ENCODE measurements at regions not wholly inside any gene's neighbourhood (a gene's known extent, or its start where the extent isn't known, plus 50 kb on each side); places are given as distances from the start of the nearest gene placed in this dataset.

DNA sequence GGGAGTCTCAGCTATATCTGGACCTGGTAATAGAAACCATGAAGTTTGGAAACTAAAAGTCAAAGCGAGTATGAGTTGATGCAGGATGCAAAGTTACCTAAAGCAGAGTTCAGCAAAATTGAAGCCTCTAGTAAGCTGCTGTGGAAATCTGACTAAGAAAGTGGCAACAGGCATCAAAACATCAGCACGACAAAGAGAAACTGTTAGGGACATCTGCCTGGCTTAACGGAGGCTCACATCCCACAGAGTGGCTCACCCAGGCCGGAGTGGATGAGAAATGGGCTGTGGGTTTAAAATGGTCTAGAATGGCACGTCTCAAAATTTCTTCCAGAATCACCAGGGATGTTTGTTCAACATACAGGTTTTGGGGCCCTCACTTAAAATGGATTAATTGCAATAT, 164.1 kb upstream of the NPY start:
- H3K79me2 ChIP-seq (ENCODE audit: low read length): no peaks in the 10 kb centered on the region
- H3K4me3 ChIP-seq (ENCODE audit: low read length): no peak overlapping the region
- no peaks in the 10 kb centered on the region for H3K4me1 ChIP-seq (ENCODE audit: low read length)
- H3K36me3 ChIP-seq (replicated peaks; ENCODE audit: low read depth, low read length): no peaks in the 10 kb centered on the region
- H3K9ac ChIP-seq (ENCODE audit: low read length): no peak overlapping the region
- no peaks in the 10 kb centered on the region for H3K9me3 ChIP-seq (ENCODE audit: insufficient read depth, low read length)
- no peak overlapping the region for H2AFZ ChIP-seq (ENCODE audit: low read depth, low read length)
- no peak overlapping the region for H3K4me2 ChIP-seq (ENCODE audit: low read length)
- H3K27me3 ChIP-seq (ENCODE audit: low read depth, low read length): no peaks in the 10 kb centered on the region
- H4K20me1 ChIP-seq (ENCODE audit: insufficient read depth, low read length): no peaks in the 10 kb centered on the region
- no peak overlapping the region for H3K27ac ChIP-seq (ENCODE audit: low read length)
- TF ChIP-seq EZH2phosphoT487 (IDR thresholded peaks at IDR 0.05; ENCODE audit: low read depth): no peak
- TF ChIP-seq, protein P1, sequence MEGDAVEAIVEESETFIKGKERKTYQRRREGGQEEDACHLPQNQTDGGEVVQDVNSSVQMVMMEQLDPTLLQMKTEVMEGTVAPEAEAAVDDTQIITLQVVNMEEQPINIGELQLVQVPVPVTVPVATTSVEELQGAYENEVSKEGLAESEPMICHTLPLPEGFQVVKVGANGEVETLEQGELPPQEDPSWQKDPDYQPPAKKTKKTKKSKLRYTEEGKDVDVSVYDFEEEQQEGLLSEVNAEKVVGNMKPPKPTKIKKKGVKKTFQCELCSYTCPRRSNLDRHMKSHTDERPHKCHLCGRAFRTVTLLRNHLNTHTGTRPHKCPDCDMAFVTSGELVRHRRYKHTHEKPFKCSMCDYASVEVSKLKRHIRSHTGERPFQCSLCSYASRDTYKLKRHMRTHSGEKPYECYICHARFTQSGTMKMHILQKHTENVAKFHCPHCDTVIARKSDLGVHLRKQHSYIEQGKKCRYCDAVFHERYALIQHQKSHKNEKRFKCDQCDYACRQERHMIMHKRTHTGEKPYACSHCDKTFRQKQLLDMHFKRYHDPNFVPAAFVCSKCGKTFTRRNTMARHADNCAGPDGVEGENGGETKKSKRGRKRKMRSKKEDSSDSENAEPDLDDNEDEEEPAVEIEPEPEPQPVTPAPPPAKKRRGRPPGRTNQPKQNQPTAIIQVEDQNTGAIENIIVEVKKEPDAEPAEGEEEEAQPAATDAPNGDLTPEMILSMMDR (IDR thresholded peaks at IDR 0.05; ENCODE audit: low read depth, low read length): no peak

DNA sequence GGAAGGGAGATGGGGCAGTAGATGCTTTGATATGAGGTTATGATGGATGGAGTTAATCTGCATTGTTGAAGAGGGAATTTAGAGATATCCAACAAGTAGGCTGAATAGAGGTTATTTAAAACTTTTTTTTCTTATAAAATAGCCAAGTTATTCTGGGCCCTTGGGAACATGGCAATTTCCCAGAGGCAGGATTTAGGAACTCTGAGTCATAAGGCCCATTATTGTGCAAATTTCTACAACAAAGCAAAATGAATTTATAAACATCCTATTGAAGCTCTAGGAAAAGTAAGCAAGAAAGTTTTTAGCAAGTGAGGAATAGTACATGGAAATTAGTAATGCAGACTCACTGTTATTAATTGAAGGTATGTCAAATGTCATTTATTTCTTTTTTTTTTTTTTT, 160.9 kb upstream of the NPY start:
- no peak overlapping the region for H3K27ac ChIP-seq (ENCODE audit: low read length)
- no peak overlapping the region for H3K4me2 ChIP-seq (ENCODE audit: low read length)
- H3K79me2 ChIP-seq (ENCODE audit: low read length): no peaks in the 10 kb centered on the region

DNA sequence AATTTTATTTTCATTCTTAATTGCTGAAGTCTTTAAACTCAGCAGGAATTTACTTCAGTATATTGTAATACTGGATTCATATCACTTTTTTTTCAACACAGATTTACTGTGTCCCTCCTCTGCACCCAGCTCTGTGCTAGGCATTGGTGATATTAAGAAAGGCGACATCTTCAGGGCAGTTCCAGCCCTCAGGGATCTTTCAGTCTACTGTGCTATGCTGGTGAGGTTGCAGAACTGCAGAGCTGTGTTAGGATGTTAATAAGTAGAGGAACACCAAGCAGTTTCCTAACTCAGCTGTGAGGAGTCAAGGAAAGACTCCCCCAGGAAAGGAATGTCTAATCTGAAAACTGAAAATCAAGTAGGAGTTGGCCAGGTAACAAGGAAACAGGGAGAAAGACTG, 158.2 kb upstream of the NPY start:
- Histone ChIP-seq H4K20me1 (ENCODE audit: insufficient read depth, low read length) (no peaks in the 10 kb centered on the region), H3K4me3 (ENCODE audit: low read length) (no peak overlapping the region), H3K79me2 (ENCODE audit: low read length) (no peaks in the 10 kb centered on the region), H3K4me2 (ENCODE audit: low read length) (no peak overlapping the region), H3K9ac (ENCODE audit: low read length) (no peak overlapping the region), H3K9me3 (ENCODE audit: insufficient read depth, low read length) (no peaks in the 10 kb centered on the region), H3K27me3 (ENCODE audit: low read depth, low read length) (no peaks in the 10 kb centered on the region), H3K36me3 (replicated peaks; ENCODE audit: low read depth, low read length) (no peaks in the 10 kb centered on the region), H3K27ac (ENCODE audit: low read length) (no peak overlapping the region), H2AFZ (ENCODE audit: low read depth, low read length) (no peak overlapping the region), H3K4me1 (ENCODE audit: low read length) (no peaks in the 10 kb centered on the region)
- TF ChIP-seq, protein P1 (IDR thresholded peaks at IDR 0.05; ENCODE audit: low read depth, low read length): no peak
- no peak for TF ChIP-seq EZH2phosphoT487 (IDR thresholded peaks at IDR 0.05; ENCODE audit: low read depth)

More for the DNA sequence above, 160.9 kb upstream of the NPY start:
- Histone ChIP-seq H3K27me3 (ENCODE audit: low read depth, low read length) (no peaks in the 10 kb centered on the region), H3K9ac (ENCODE audit: low read length) (no peak overlapping the region), H3K4me3 (ENCODE audit: low read length) (no peak overlapping the region), H3K4me1 (ENCODE audit: low read length) (no peaks in the 10 kb centered on the region), H3K36me3 (replicated peaks; ENCODE audit: low read depth, low read length) (no peaks in the 10 kb centered on the region), H4K20me1 (ENCODE audit: insufficient read depth, low read length) (no peaks in the 10 kb centered on the region), H2AFZ (ENCODE audit: low read depth, low read length) (no peak overlapping the region), H3K9me3 (ENCODE audit: insufficient read depth, low read length) (no peaks in the 10 kb centered on the region)
- no peak for TF ChIP-seq EZH2phosphoT487 (IDR thresholded peaks at IDR 0.05; ENCODE audit: low read depth)
- TF ChIP-seq, protein P1 (IDR thresholded peaks at IDR 0.05; ENCODE audit: low read depth, low read length): no peak

DNA sequence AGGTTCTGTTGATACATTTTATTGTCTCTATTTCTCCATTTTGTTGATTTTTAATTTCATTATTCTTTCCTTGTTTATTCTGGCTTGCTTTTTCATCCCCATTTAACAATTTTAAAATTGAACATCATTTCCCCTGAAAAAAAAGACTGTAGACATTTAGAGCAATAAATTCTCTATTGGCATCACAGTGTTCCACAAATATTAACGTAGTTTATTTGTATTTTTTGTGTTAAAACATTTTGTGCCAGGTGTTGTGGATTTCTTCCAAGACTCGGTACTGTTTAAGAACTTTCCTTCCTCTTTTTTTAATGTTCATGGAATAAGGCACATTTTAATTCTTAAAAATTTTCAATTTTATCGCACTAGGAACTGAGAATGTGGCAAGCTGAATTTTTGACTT, 156.1 kb upstream of the NPY start:
- no peak overlapping the region for H3K4me3 ChIP-seq (ENCODE audit: low read length)
- H2AFZ ChIP-seq (ENCODE audit: low read depth, low read length): no peak overlapping the region
- TF ChIP-seq EZH2phosphoT487 (IDR thresholded peaks at IDR 0.05; ENCODE audit: low read depth): no peak
- TF ChIP-seq, protein P1 (IDR thresholded peaks at IDR 0.05; ENCODE audit: low read depth, low read length): no peak
- no peaks in the 10 kb centered on the region for H3K36me3 ChIP-seq (replicated peaks; ENCODE audit: low read depth, low read length)
- no peak overlapping the region for H3K9ac ChIP-seq (ENCODE audit: low read length)
- no peaks in the 10 kb centered on the region for H3K79me2 ChIP-seq (ENCODE audit: low read length)
- no peaks in the 10 kb centered on the region for H4K20me1 ChIP-seq (ENCODE audit: insufficient read depth, low read length)
- H3K4me1 ChIP-seq (ENCODE audit: low read length): no peaks in the 10 kb centered on the region
- H3K4me2 ChIP-seq (ENCODE audit: low read length): no peak overlapping the region
- H3K9me3 ChIP-seq (ENCODE audit: insufficient read depth, low read length): no peaks in the 10 kb centered on the region
- H3K27me3 ChIP-seq (ENCODE audit: low read depth, low read length): no peaks in the 10 kb centered on the region
- H3K27ac ChIP-seq (ENCODE audit: low read length): no peak overlapping the region
